HepG2 (cell line): ENCODE measurements at regions not wholly inside any gene's neighbourhood (a gene's known extent, or its start where the extent isn't known, plus 50 kb on each side); places are given as distances from the start of the nearest gene placed in this dataset.

Source experiments
- ATAC-seq: fragments of 200-7000 bp; cut with Tn5 transposase; 3 replicates; pipeline ENCODE4 v1.9.1; 2020; ENCODE audit warnings: mild to moderate bottlenecking, moderate library complexity
- BruUV-seq: library from RNA; stranded (reverse); fragments of 400-500 nt; replicated peaks from 2 replicates; lab custom pipeline; 2021; lab: Mats Ljungman, UMichigan
- CTCF ChIA-PET: fragments of 300-600 bp; formaldehyde crosslinking; extraction: SDS; loops from one replicate; lab custom pipeline; 2021; ENCODE audit warnings: low total read pairs, inconsistent platforms, low intra/inter-chr PET ratio; lab: Yijun Ruan, JAX
- POLR2A ChIA-PET: fragments of 350-600 bp; sonication (Branson Sonifier 250); formaldehyde crosslinking; loops from one replicate; lab custom pipeline; 2020; ENCODE audit warnings: antibody characterized with exemption, inconsistent platforms; lab: Yijun Ruan, JAX
- DNase-seq: peaks from one replicate; pipeline ENCODE4 v3.0.0-alpha.2; 2015; ENCODE audit warnings: low spot score
- FAIRE-seq: peaks from 3 replicates; lab custom pipeline; 2011; peaks lifted over from hg19 to GRCh38; lab: Jason Lieb, UNC
- H2AFZ ChIP-seq: one replicate; pipeline ENCODE4 v1.6.1; 2011; ENCODE audit warnings: low read length, inconsistent platforms
- H3K27ac ChIP-seq: fragments of 300-600 bp; 3 replicates; pipeline ENCODE4 v1.8.0; 2011; ENCODE audit warnings: mixed run types, mild to moderate bottlenecking, mixed read lengths, low read length, inconsistent platforms; ENCODE audit not compliant: insufficient read depth; ENCODE audit errors: extremely low read length
- H3K27me3 ChIP-seq, 2 experiments: fragments of 200-600 bp in 1 of 2; 2 replicates in 1 of 2; 3 replicates in 1 of 2; pipeline versions ENCODE4 v1.6.0 to v1.8.0; 2011; ENCODE audit warnings: low read length in 2 of 2, mild to moderate bottlenecking in 2 of 2, moderate library complexity in 2 of 2, inconsistent platforms in 1 of 2; ENCODE audit not compliant: insufficient read depth in 2 of 2, control insufficient read depth in 1 of 2
- H3K36me3 ChIP-seq, 2 experiments: fragments of 200-600 bp in 1 of 2; replicated peaks in 1 of 2; 2 replicates in 1 of 2; 3 replicates in 1 of 2; pipeline versions ENCODE4 v1.5.1 to v1.8.0; 2011; ENCODE audit warnings: low read length in 2 of 2, inconsistent platforms in 1 of 2; ENCODE audit not compliant: insufficient read depth in 2 of 2, control insufficient read depth in 1 of 2
- H3K4me1 ChIP-seq: 2 replicates; pipeline ENCODE4 v1.5.1; 2012; ENCODE audit warnings: low read length, inconsistent platforms; ENCODE audit not compliant: insufficient read depth
- H3K4me2 ChIP-seq: 2 replicates; pipeline ENCODE4 v1.6.0; 2011; ENCODE audit warnings: low read depth, low read length, inconsistent platforms
- H3K4me3 ChIP-seq, 3 experiments: fragments of 200-600 bp in 1 of 3; sonication (generic), shearing (Covaris generic) in 1 of 3; replicated peaks in 1 of 3; 2 replicates each; pipeline ENCODE4 v1.5.1; 2011 to 2016; ENCODE audit warnings: low read length in 3 of 3, inconsistent platforms in 2 of 3, low read depth in 2 of 3, mild to moderate bottlenecking in 2 of 3, control low read depth in 1 of 3, mixed read lengths in 1 of 3; ENCODE audit not compliant: insufficient read depth in 1 of 3
- H3K79me2 ChIP-seq: one replicate; pipeline ENCODE4 v1.6.1; 2011; ENCODE audit warnings: low read length, inconsistent platforms; ENCODE audit not compliant: insufficient read depth
- H3K9ac ChIP-seq: 2 replicates; pipeline ENCODE4 v1.6.0; 2011; ENCODE audit warnings: mild to moderate bottlenecking, low read depth, low read length, inconsistent platforms; ENCODE audit not compliant: insufficient read depth
- H3K9me3 ChIP-seq: 2 replicates; pipeline ENCODE4 v1.5.1; 2012; ENCODE audit warnings: mild to moderate bottlenecking, low read length
- H4K20me1 ChIP-seq: 2 replicates; pipeline ENCODE4 v1.6.0; 2011; ENCODE audit warnings: inconsistent platforms, mild to moderate bottlenecking, low read length, moderate library complexity; ENCODE audit not compliant: insufficient read depth
- HNRNPL ChIP-seq: fragments of 200-400 bp; formaldehyde crosslinking; IDR thresholded peaks from 2 replicates; pipeline ENCODE4 v1.6.1; 2017; ENCODE audit warnings: mild to moderate bottlenecking, low read depth, low read length
- MYNN ChIP-seq: sonication (generic); formaldehyde crosslinking; IDR thresholded peaks from 2 replicates; pipeline ENCODE4 v1.4.0; 2020; ENCODE audit warnings: mild to moderate bottlenecking, low read depth, missing genetic modification reagents
- PBX2 ChIP-seq: IDR thresholded peaks from 2 replicates; pipeline ENCODE4 v1.6.1; 2016; ENCODE audit warnings: control low read depth
- RORA ChIP-seq: sonication (generic); formaldehyde crosslinking; IDR thresholded peaks from 2 replicates; pipeline ENCODE4 v1.5.0; 2020; ENCODE audit warnings: mild to moderate bottlenecking, missing genetic modification reagents, moderate library complexity
- TBP ChIP-seq: sonication (generic); formaldehyde crosslinking; IDR thresholded peaks from 2 replicates; pipeline ENCODE4 v1.5.0; 2020; ENCODE audit warnings: missing genetic modification reagents
- ZNF33B ChIP-seq: sonication (generic); formaldehyde crosslinking; IDR thresholded peaks from 2 replicates; pipeline ENCODE4 v1.5.1; 2020; ENCODE audit warnings: mild to moderate bottlenecking, missing genetic modification reagents
- ZNF44 ChIP-seq: sonication (generic); formaldehyde crosslinking; IDR thresholded peaks from 2 replicates; pipeline ENCODE4 v1.5.1; 2020; ENCODE audit warnings: mild to moderate bottlenecking, missing genetic modification reagents
- ZNF503 ChIP-seq: sonication (generic); formaldehyde crosslinking; IDR thresholded peaks from 2 replicates; pipeline ENCODE4 v1.4.0; 2020; ENCODE audit warnings: missing genetic modification reagents
- ZNF75D ChIP-seq: sonication (generic); formaldehyde crosslinking; IDR thresholded peaks from 2 replicates; pipeline ENCODE4 v1.8.1; 2023; ENCODE audit warnings: missing genetic modification reagents, mild to moderate bottlenecking, borderline replicate concordance
- WGBS: methylation state at CpG from one replicate; pipeline ENCODE4 v1.1.6; 2017; ENCODE audit warnings: low lambda C conversion rate; 5-methylcytosine and 5-hydroxymethylcytosine counted together
- in situ Hi-C: cut with HindIII; loops from 2 replicates; pipeline ENCODE4 v1.10.0; 2017; ENCODE audit warnings: low pct_unique_long_range_greater_than_20kb; ENCODE audit not compliant: extremely low pct_ligation_motif_present
- intact Hi-C: fragments of 100-400 bp; cut with micrococcal nuclease; formaldehyde crosslinking; loops from one replicate; pipeline ENCODE4 v1.10.0; 2022; ENCODE audit not compliant: unreplicated experiment
- TF ChIP-seq, protein P1 (sequence below): sonication (generic); formaldehyde crosslinking; IDR thresholded peaks from 2 replicates; pipeline ENCODE4 v1.4.0; 2020; ENCODE audit warnings: mild to moderate bottlenecking, missing genetic modification reagents

GRCh38 chr1:78211483-78212092, 165.8 kb downstream of the GIPC2 start:
- CTCF ChIA-PET = no interaction called here
- no TSS peak for BruUV-seq

More at GRCh38 chr1:78211483-78212092, 165.8 kb downstream of the GIPC2 start:
- in situ Hi-C loops (no loop called here), intact Hi-C loops (no loop called here)
- Histone ChIP-seq H3K27me3 (no peaks in the 10 kb centered on the region), H3K4me2 (no peak overlapping the region), H3K79me2 (no peaks in the 10 kb centered on the region), H2AFZ (no peak overlapping the region), H3K4me1 (no peaks in the 10 kb centered on the region), H3K4me3 (no peak overlapping the region), H3K27ac (no peak overlapping the region), H3K36me3 (no peaks in the 10 kb centered on the region), H3K9me3 (no peaks in the 10 kb centered on the region), H3K9ac (no peak overlapping the region), H4K20me1 (no peaks in the 10 kb centered on the region)
- POLR2A ChIA-PET = no interaction called here
- 42% methylated on average over 7 of the region's 7 CpGs for WGBS
- TF ChIP-seq HNRNPL (no peak), PBX2 (CRISPR knock-in tag) (no peak), ZNF33B (no peak), MYNN (CRISPR knock-in tag) (no peak), TBP (CRISPR knock-in tag) (no peak), ZNF503 (no peak), ZNF44 (no peak), RORA (no peak), ZNF75D (no peak)
- TF ChIP-seq, protein P1, sequence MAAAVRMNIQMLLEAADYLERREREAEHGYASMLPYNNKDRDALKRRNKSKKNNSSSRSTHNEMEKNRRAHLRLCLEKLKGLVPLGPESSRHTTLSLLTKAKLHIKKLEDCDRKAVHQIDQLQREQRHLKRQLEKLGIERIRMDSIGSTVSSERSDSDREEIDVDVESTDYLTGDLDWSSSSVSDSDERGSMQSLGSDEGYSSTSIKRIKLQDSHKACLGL (CRISPR knock-in tag) = no peak
- FAIRE-seq = no peak
- peak; percentile 42; the same call in 2 of the 3 replicates for ATAC-seq
- no peak for DNase-seq
